ENCODE measurements at regions not wholly inside any gene's neighbourhood (a gene's known extent, or its start where the extent isn't known, plus 50 kb on each side); places are given as distances from the start of the nearest gene placed in this dataset.

- Histone ChIP-seq H3K27ac (no peak overlapping the region), H3K27me3 (no peaks in the 10 kb centered on the region), H3K36me3 (no peaks in the 10 kb centered on the region), H3K4me1 (no peaks in the 10 kb centered on the region), H3K9me3 (no peaks in the 10 kb centered on the region), H3K4me3 (no peak overlapping the region)
- DNase-seq (ENCODE audit: extremely low spot score in 2 of 2): peak in 1 of 2 donors; percentile 70
- TF ChIP-seq POLR2A (IDR thresholded peaks at IDR 0.05) (no peak), POLR2AphosphoS5 (IDR thresholded peaks at IDR 0.05; ENCODE audit: insufficient read depth in 1 of 2, low read depth in 1 of 2) (no peak), CTCF (IDR thresholded peaks at IDR 0.05) (no peak)
- intact Hi-C loops (cut with DNase I): no loop called here
Measured at GRCh38 chr2:489838-490237, 187.4 kb downstream of the TMEM18 start.

GRCh38 chr2:489084-489483 lies 188.1 kb downstream of the TMEM18 start:
- H3K27ac ChIP-seq: no peak overlapping the region
- H3K36me3 ChIP-seq: no peaks in the 10 kb centered on the region
- DNase-seq (ENCODE audit: extremely low spot score in 2 of 2): peak in 1 of 2 donors; percentile 77
- no peak overlapping the region for H3K4me3 ChIP-seq
- H3K27me3 ChIP-seq: no peaks in the 10 kb centered on the region
- no peaks in the 10 kb centered on the region for H3K4me1 ChIP-seq
- no peaks in the 10 kb centered on the region for H3K9me3 ChIP-seq
- TF ChIP-seq CTCF (IDR thresholded peaks at IDR 0.05) (no peak), POLR2AphosphoS5 (IDR thresholded peaks at IDR 0.05; ENCODE audit: insufficient read depth in 1 of 2, low read depth in 1 of 2) (no peak), POLR2A (IDR thresholded peaks at IDR 0.05) (no peak)
- intact Hi-C loops (cut with DNase I): no loop called here

- no peaks in the 10 kb centered on the region for H3K9me3 ChIP-seq
- H3K4me3 ChIP-seq: no peak overlapping the region
- H3K36me3 ChIP-seq: no peaks in the 10 kb centered on the region
- DNase-seq (ENCODE audit: extremely low spot score in 2 of 2): peak in 1 of 2 donors; percentile 79
- H3K4me1 ChIP-seq: no peaks in the 10 kb centered on the region
- intact Hi-C loops (cut with DNase I): no loop called here
- no peak for TF ChIP-seq POLR2A (IDR thresholded peaks at IDR 0.05)
- no peak for TF ChIP-seq CTCF (IDR thresholded peaks at IDR 0.05)
- TF ChIP-seq POLR2AphosphoS5 (IDR thresholded peaks at IDR 0.05; ENCODE audit: insufficient read depth in 1 of 2, low read depth in 1 of 2): no peak
- H3K27ac ChIP-seq: no peak overlapping the region
- no peaks in the 10 kb centered on the region for H3K27me3 ChIP-seq
Measured at GRCh38 chr2:487186-488079, 189.8 kb downstream of the TMEM18 start.

GRCh38 chr2:486371-486770 lies 190.8 kb downstream of the TMEM18 start:
- Histone ChIP-seq H3K4me3 (no peak overlapping the region), H3K27me3 (no peaks in the 10 kb centered on the region), H3K4me1 (no peaks in the 10 kb centered on the region), H3K9me3 (no peaks in the 10 kb centered on the region), H3K36me3 (no peaks in the 10 kb centered on the region), H3K27ac (no peak overlapping the region)
- no peak for DNase-seq (ENCODE audit: extremely low spot score in 2 of 2)
- intact Hi-C loops (cut with DNase I): no loop called here
- TF ChIP-seq POLR2A (IDR thresholded peaks at IDR 0.05): no peak
- no peak for TF ChIP-seq POLR2AphosphoS5 (IDR thresholded peaks at IDR 0.05; ENCODE audit: insufficient read depth in 1 of 2, low read depth in 1 of 2)
- no peak for TF ChIP-seq CTCF (IDR thresholded peaks at IDR 0.05)

- intact Hi-C loops (cut with DNase I): no loop called here
- no peaks in the 10 kb centered on the region for H3K27me3 ChIP-seq
- no peak overlapping the region for H3K4me3 ChIP-seq
- no peaks in the 10 kb centered on the region for H3K9me3 ChIP-seq
- H3K27ac ChIP-seq: no peak overlapping the region
- TF ChIP-seq POLR2A (IDR thresholded peaks at IDR 0.05): no peak
- no peak for TF ChIP-seq POLR2AphosphoS5 (IDR thresholded peaks at IDR 0.05; ENCODE audit: insufficient read depth in 1 of 2, low read depth in 1 of 2)
- TF ChIP-seq CTCF (IDR thresholded peaks at IDR 0.05): no peak
- DNase-seq (ENCODE audit: extremely low spot score in 2 of 2): peak in 1 of 2 donors; percentile 49
- no peaks in the 10 kb centered on the region for H3K36me3 ChIP-seq
- no peaks in the 10 kb centered on the region for H3K4me1 ChIP-seq
Measured at GRCh38 chr2:481388-481787, 193.5 kb upstream of the ALKAL2 start.

Data from vagina (tissue), 2 donors.